ENCODE measurements at regions not wholly inside any gene's neighbourhood (a gene's known extent, or its start where the extent isn't known, plus 50 kb on each side); places are given as distances from the start of the nearest gene placed in this dataset.

GRCh38 chr22:48864748-48865147 lies 962.9 kb downstream of the BRD1 start:
- Histone ChIP-seq H3K27me3 (ENCODE audit: low read depth) (no peaks in the 10 kb centered on the region), H3K9me3 (no peaks in the 10 kb centered on the region), H3K4me3 (no peak overlapping the region), H3K36me3 (replicated peaks) (no peaks in the 10 kb centered on the region), H3K4me1 (no peaks in the 10 kb centered on the region)
- no peak for DNase-seq (ENCODE audit: low spot score in 2 of 2)
- in situ Hi-C loops (cut with MboI; ENCODE audit: low sequenced_read_pairs), result no loop called here

GRCh38 chr22:48863965-48864528 lies 963.6 kb downstream of the BRD1 start:
- no peak for DNase-seq (ENCODE audit: low spot score in 2 of 2)
- no peaks in the 10 kb centered on the region for H3K27me3 ChIP-seq (ENCODE audit: low read depth)
- H3K4me3 ChIP-seq, result no peak overlapping the region
- in situ Hi-C loops (cut with MboI; ENCODE audit: low sequenced_read_pairs), result no loop called here
- H3K4me1 ChIP-seq, result no peaks in the 10 kb centered on the region
- H3K9me3 ChIP-seq, result no peaks in the 10 kb centered on the region
- no peaks in the 10 kb centered on the region for H3K36me3 ChIP-seq (replicated peaks)

- no peak for DNase-seq (ENCODE audit: low spot score in 2 of 2)
- no peaks in the 10 kb centered on the region for H3K4me1 ChIP-seq
- H3K4me3 ChIP-seq, result no peak overlapping the region
- in situ Hi-C loops (cut with MboI; ENCODE audit: low sequenced_read_pairs), result no loop called here
- no peaks in the 10 kb centered on the region for H3K9me3 ChIP-seq
- H3K27me3 ChIP-seq (ENCODE audit: low read depth), result no peaks in the 10 kb centered on the region
- H3K36me3 ChIP-seq (replicated peaks), result no peaks in the 10 kb centered on the region
Observed at GRCh38 chr22:48860557-48860956, 967.1 kb downstream of the BRD1 start.

- Histone ChIP-seq H3K27me3 (ENCODE audit: low read depth) (no peaks in the 10 kb centered on the region), H3K9me3 (no peaks in the 10 kb centered on the region), H3K4me1 (no peaks in the 10 kb centered on the region), H3K36me3 (replicated peaks) (no peaks in the 10 kb centered on the region), H3K4me3 (no peak overlapping the region)
- DNase-seq (ENCODE audit: low spot score in 2 of 2), result no peak
- in situ Hi-C loops (cut with MboI; ENCODE audit: low sequenced_read_pairs), result no loop called here
Observed at GRCh38 chr22:48858856-48859255, 968.8 kb downstream of the BRD1 start.

- Histone ChIP-seq H3K9me3 (no peaks in the 10 kb centered on the region), H3K4me1 (no peaks in the 10 kb centered on the region), H3K27me3 (ENCODE audit: low read depth) (no peaks in the 10 kb centered on the region), H3K36me3 (replicated peaks) (no peaks in the 10 kb centered on the region), H3K4me3 (no peak overlapping the region)
- no peak for DNase-seq (ENCODE audit: low spot score in 2 of 2)
- in situ Hi-C loops (cut with MboI; ENCODE audit: low sequenced_read_pairs), result no loop called here
Observed at GRCh38 chr22:48858121-48858520, 969.6 kb downstream of the BRD1 start.

GRCh38 chr22:48857202-48857805 lies 970.4 kb downstream of the BRD1 start:
- no peaks in the 10 kb centered on the region for H3K27me3 ChIP-seq (ENCODE audit: low read depth)
- no peak overlapping the region for H3K4me3 ChIP-seq
- H3K36me3 ChIP-seq (replicated peaks), result no peaks in the 10 kb centered on the region
- no peaks in the 10 kb centered on the region for H3K9me3 ChIP-seq
- in situ Hi-C loops (cut with MboI; ENCODE audit: low sequenced_read_pairs), result no loop called here
- DNase-seq (ENCODE audit: low spot score in 2 of 2), result no peak
- no peaks in the 10 kb centered on the region for H3K4me1 ChIP-seq

GRCh38 chr22:48856308-48856615 lies 971.4 kb downstream of the BRD1 start:
- no peak for DNase-seq (ENCODE audit: low spot score in 2 of 2)
- H3K9me3 ChIP-seq, result no peaks in the 10 kb centered on the region
- no peaks in the 10 kb centered on the region for H3K36me3 ChIP-seq (replicated peaks)
- in situ Hi-C loops (cut with MboI; ENCODE audit: low sequenced_read_pairs), result no loop called here
- no peaks in the 10 kb centered on the region for H3K27me3 ChIP-seq (ENCODE audit: low read depth)
- H3K4me3 ChIP-seq, result no peak overlapping the region
- H3K4me1 ChIP-seq, result no peaks in the 10 kb centered on the region

GRCh38 chr22:48855593-48856307 lies 971.9 kb downstream of the BRD1 start:
- no peak overlapping the region for H3K4me3 ChIP-seq
- no peaks in the 10 kb centered on the region for H3K36me3 ChIP-seq (replicated peaks)
- no peaks in the 10 kb centered on the region for H3K4me1 ChIP-seq
- no peaks in the 10 kb centered on the region for H3K27me3 ChIP-seq (ENCODE audit: low read depth)
- in situ Hi-C loops (cut with MboI; ENCODE audit: low sequenced_read_pairs), result no loop called here
- DNase-seq (ENCODE audit: low spot score in 2 of 2), result no peak
- H3K9me3 ChIP-seq, result no peaks in the 10 kb centered on the region

- H3K36me3 ChIP-seq (replicated peaks), result no peaks in the 10 kb centered on the region
- H3K4me3 ChIP-seq, result no peak overlapping the region
- no peaks in the 10 kb centered on the region for H3K4me1 ChIP-seq
- DNase-seq (ENCODE audit: low spot score in 2 of 2), result no peak
- H3K9me3 ChIP-seq, result no peaks in the 10 kb centered on the region
- no peaks in the 10 kb centered on the region for H3K27me3 ChIP-seq (ENCODE audit: low read depth)
- in situ Hi-C loops (cut with MboI; ENCODE audit: low sequenced_read_pairs), result no loop called here
Observed at GRCh38 chr22:48855013-48855412, 972.7 kb downstream of the BRD1 start.

GRCh38 chr22:48853627-48854240 lies 973.9 kb downstream of the BRD1 start:
- Histone ChIP-seq H3K27me3 (ENCODE audit: low read depth) (no peaks in the 10 kb centered on the region), H3K4me3 (no peak overlapping the region), H3K9me3 (no peaks in the 10 kb centered on the region), H3K4me1 (no peaks in the 10 kb centered on the region), H3K36me3 (replicated peaks) (no peaks in the 10 kb centered on the region)
- no peak for DNase-seq (ENCODE audit: low spot score in 2 of 2)
- in situ Hi-C loops (cut with MboI; ENCODE audit: low sequenced_read_pairs), result no loop called here

- Histone ChIP-seq H3K36me3 (replicated peaks) (no peaks in the 10 kb centered on the region), H3K4me1 (no peaks in the 10 kb centered on the region), H3K27me3 (ENCODE audit: low read depth) (no peaks in the 10 kb centered on the region), H3K9me3 (no peaks in the 10 kb centered on the region), H3K4me3 (no peak overlapping the region)
- in situ Hi-C loops (cut with MboI; ENCODE audit: low sequenced_read_pairs), result no loop called here
- no peak for DNase-seq (ENCODE audit: low spot score in 2 of 2)
Observed at GRCh38 chr22:48851933-48852549, 975.6 kb downstream of the BRD1 start.

- no peak for DNase-seq (ENCODE audit: low spot score in 2 of 2)
- no peaks in the 10 kb centered on the region for H3K4me1 ChIP-seq
- H3K27me3 ChIP-seq (ENCODE audit: low read depth), result no peaks in the 10 kb centered on the region
- in situ Hi-C loops (cut with MboI; ENCODE audit: low sequenced_read_pairs), result no loop called here
- H3K9me3 ChIP-seq, result no peaks in the 10 kb centered on the region
- H3K36me3 ChIP-seq (replicated peaks), result no peaks in the 10 kb centered on the region
- H3K4me3 ChIP-seq, result no peak overlapping the region
Observed at GRCh38 chr22:48850658-48851287, 976.9 kb downstream of the BRD1 start.

GRCh38 chr22:48849963-48850657 lies 977.6 kb downstream of the BRD1 start:
- Histone ChIP-seq H3K4me1 (no peaks in the 10 kb centered on the region), H3K36me3 (replicated peaks) (no peaks in the 10 kb centered on the region), H3K9me3 (no peaks in the 10 kb centered on the region), H3K4me3 (no peak overlapping the region), H3K27me3 (ENCODE audit: low read depth) (no peaks in the 10 kb centered on the region)
- DNase-seq (ENCODE audit: low spot score in 2 of 2), result no peak
- in situ Hi-C loops (cut with MboI; ENCODE audit: low sequenced_read_pairs), result no loop called here
